ENCODE measurements at regions not wholly inside any gene's neighbourhood (a gene's known extent, or its start where the extent isn't known, plus 50 kb on each side); places are given as distances from the start of the nearest gene placed in this dataset.

DNA sequence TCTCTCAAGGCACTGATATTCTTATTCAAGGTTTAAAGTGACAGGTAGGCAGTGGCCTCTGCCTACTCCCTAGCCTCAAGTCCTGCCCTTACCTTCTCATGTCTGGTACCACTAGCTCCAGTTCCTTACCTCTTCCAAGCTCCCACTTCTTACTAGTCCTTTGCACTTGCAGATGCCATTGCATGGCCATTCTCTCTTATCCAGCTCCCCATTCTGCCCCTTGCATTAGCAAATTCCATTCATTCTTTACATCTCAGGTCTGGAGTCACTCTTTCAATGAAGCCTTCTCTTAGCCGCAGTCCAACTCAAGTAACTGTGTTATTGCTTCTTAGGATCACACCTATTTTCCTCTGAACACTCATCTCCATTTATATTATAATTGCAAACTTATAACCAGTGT is 807.1 kb downstream of the EDEM1 start:
- Mint-ChIP-seq H3K36me3 (no peaks in the 10 kb centered on the region), H3K9me3 (peaks cover 0 to 11% (median 6%) of the 10 kb centered on the region in 7 donors), H3K4me3 (no peak overlapping the region), H3K27me3 (ENCODE audit: low read depth in 3 of 3) (no peaks in the 10 kb centered on the region), H3K27ac (peak overlapping the region in 1 of 7 donors; percentile 21), H3K4me1 (no peaks in the 10 kb centered on the region)
- H3K79me2 ChIP-seq (ENCODE audit: insufficient read depth, low read length), result no peaks in the 10 kb centered on the region
- no peaks in the 10 kb centered on the region for H3K27me3 ChIP-seq (ENCODE audit: control insufficient read depth in 2 of 2, insufficient read depth in 2 of 2, low read length in 2 of 2)
- no peak overlapping the region for H3K4me2 ChIP-seq (replicated peaks; ENCODE audit: extremely low read depth, low read length, poor library complexity, severe bottlenecking)
- H4K20me1 ChIP-seq (ENCODE audit: insufficient read depth, low read length), result no peaks in the 10 kb centered on the region
- no peak overlapping the region for H3K9ac ChIP-seq (ENCODE audit: insufficient read depth, low read length, poor library complexity, severe bottlenecking)
- H3K9me3 ChIP-seq (replicated peaks in 1 of 2; ENCODE audit: control insufficient read depth in 1 of 2, insufficient read depth in 1 of 2, low read length in 2 of 2), result peaks cover 0 to 10% of the 10 kb centered on the region in 2 donors
- H3K4me3 ChIP-seq (replicated peaks in 1 of 3; ENCODE audit: low read depth in 2 of 3, low read length in 3 of 3), result no peak overlapping the region
- no peak overlapping the region for H2AFZ ChIP-seq (ENCODE audit: insufficient read depth, low read depth, low read length, poor library complexity, severe bottlenecking)
- no peaks in the 10 kb centered on the region for H3K36me3 ChIP-seq (replicated peaks in 1 of 2; ENCODE audit: control insufficient read depth in 1 of 2, insufficient read depth in 2 of 2, low read length in 2 of 2)
- TF ChIP-seq CTCF (IDR thresholded peaks at IDR 0.05), result no peak
- no peak for DNase-seq
- H3K27ac ChIP-seq (ENCODE audit: low read depth in 1 of 2, low read length in 2 of 2), result no peak overlapping the region
- H3K4me1 ChIP-seq (ENCODE audit: control insufficient read depth in 1 of 2, insufficient read depth in 2 of 2, low read length in 2 of 2), result no peaks in the 10 kb centered on the region
- no CpG with 5 or more reads among the region's 1 CpG for WGBS (ENCODE audit: insufficient coverage)
- intact Hi-C loops (cut with micrococcal nuclease), result no loop called here

DNA sequence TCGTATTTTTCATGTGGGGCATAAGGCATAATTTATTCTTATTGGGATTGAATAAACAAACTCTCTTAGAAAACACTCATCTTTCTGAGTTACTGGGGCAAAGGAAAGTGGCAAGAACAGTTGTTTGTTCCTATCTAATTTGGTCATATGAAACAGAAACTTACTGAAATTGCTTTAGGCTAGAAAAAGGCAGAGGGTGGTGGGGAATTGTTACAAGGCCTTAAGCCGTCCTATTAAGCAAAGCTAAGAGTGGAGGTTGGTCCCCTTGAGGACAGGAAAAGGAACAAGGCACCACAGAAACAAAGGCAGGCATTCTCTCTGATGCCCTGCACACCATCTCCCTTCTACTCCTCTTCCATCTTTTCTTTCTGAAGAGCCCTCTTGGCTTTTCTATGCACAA is 830.9 kb downstream of the EDEM1 start:
- no CpG with 5 or more reads among the region's 2 CpGs for WGBS (ENCODE audit: insufficient coverage)
- Histone ChIP-seq H2AFZ (ENCODE audit: insufficient read depth, low read depth, low read length, poor library complexity, severe bottlenecking) (no peak overlapping the region), H3K4me2 (replicated peaks; ENCODE audit: extremely low read depth, low read length, poor library complexity, severe bottlenecking) (no peak overlapping the region), H4K20me1 (ENCODE audit: insufficient read depth, low read length) (no peaks in the 10 kb centered on the region), H3K9me3 (replicated peaks in 1 of 2; ENCODE audit: control insufficient read depth in 1 of 2, insufficient read depth in 1 of 2, low read length in 2 of 2) (peaks cover 15 to 16% of the 10 kb centered on the region in 2 donors), H3K9ac (ENCODE audit: insufficient read depth, low read length, poor library complexity, severe bottlenecking) (no peak overlapping the region), H3K79me2 (ENCODE audit: insufficient read depth, low read length) (no peaks in the 10 kb centered on the region), H3K27ac (ENCODE audit: low read depth in 1 of 2, low read length in 2 of 2) (no peak overlapping the region), H3K4me3 (replicated peaks in 1 of 3; ENCODE audit: low read depth in 2 of 3, low read length in 3 of 3) (no peak overlapping the region), H3K27me3 (ENCODE audit: control insufficient read depth in 2 of 2, insufficient read depth in 2 of 2, low read length in 2 of 2) (no peaks in the 10 kb centered on the region), H3K36me3 (replicated peaks in 1 of 2; ENCODE audit: control insufficient read depth in 1 of 2, insufficient read depth in 2 of 2, low read length in 2 of 2) (no peaks in the 10 kb centered on the region), H3K4me1 (ENCODE audit: control insufficient read depth in 1 of 2, insufficient read depth in 2 of 2, low read length in 2 of 2) (no peaks in the 10 kb centered on the region)
- Mint-ChIP-seq H3K27ac (no peak overlapping the region), H3K27me3 (ENCODE audit: low read depth in 3 of 3) (no peaks in the 10 kb centered on the region), H3K4me3 (no peak overlapping the region), H3K4me1 (no peaks in the 10 kb centered on the region), H3K9me3 (peaks cover 5 to 21% (median 13%) of the 10 kb centered on the region in 7 donors), H3K36me3 (no peaks in the 10 kb centered on the region)
- intact Hi-C loops (cut with micrococcal nuclease), result no loop called here
- no peak for DNase-seq
- no peak for TF ChIP-seq CTCF (IDR thresholded peaks at IDR 0.05)
